CD4-positive, alpha-beta T cell treated with Interleukin-17A for 4 hours (primary cell): ENCODE measurements at regions not wholly inside any gene's neighbourhood (a gene's known extent, or its start where the extent isn't known, plus 50 kb on each side); places are given as distances from the start of the nearest gene placed in this dataset.
"Not testable (repeated sequence)": the region's sequence is repeated elsewhere in the genome, so short reads cannot be mapped to it uniquely, and the experiment has no call there.

Experiments
- DNase-seq: peaks from one replicate; pipeline ENCODE4 v3.0.0-alpha.2; 2020; ENCODE audit warnings: mixed read lengths

GRCh38 chr5:34538026-34538672, 118.0 kb upstream of the RAI14 start:
- DNase-seq = no peak

GRCh38 chr5:34539183-34539582, 116.9 kb upstream of the RAI14 start:
- DNase-seq = no peak

GRCh38 chr5:34541067-34541466, 115.1 kb upstream of the RAI14 start:
- DNase-seq = no peak

- DNase-seq = no peak
Measured at GRCh38 chr5:34542818-34543217, 113.3 kb upstream of the RAI14 start.

GRCh38 chr5:34543687-34544086, 112.4 kb upstream of the RAI14 start:
- DNase-seq = no peak

- DNase-seq = no peak
Measured at GRCh38 chr5:34544403-34544802, 111.7 kb upstream of the RAI14 start.

- DNase-seq = no peak
Measured at GRCh38 chr5:34545164-34545563, 111.0 kb upstream of the RAI14 start.

GRCh38 chr5:34545626-34546025, 110.5 kb upstream of the RAI14 start:
- no peak for DNase-seq

GRCh38 chr5:34547300-34548085, 108.6 kb upstream of the RAI14 start:
- no peak for DNase-seq

- DNase-seq = no peak
Measured at GRCh38 chr5:34548086-34548403, 108.1 kb upstream of the RAI14 start.

- no peak for DNase-seq
Measured at GRCh38 chr5:34550247-34550646, 105.9 kb upstream of the RAI14 start.

- DNase-seq = no peak
Measured at GRCh38 chr5:34550964-34551363, 105.2 kb upstream of the RAI14 start.

GRCh38 chr5:34551911-34552433, 104.2 kb upstream of the RAI14 start:
- DNase-seq = no peak

- no peak for DNase-seq
Measured at GRCh38 chr5:34552686-34553085, 103.4 kb upstream of the RAI14 start.

- no peak for DNase-seq
Measured at GRCh38 chr5:34553581-34553980, 102.5 kb upstream of the RAI14 start.

GRCh38 chr5:34554641-34555040, 101.5 kb upstream of the RAI14 start:
- DNase-seq = no peak

GRCh38 chr5:34555699-34556508, 100.2 kb upstream of the RAI14 start:
- DNase-seq = no peak

GRCh38 chr5:34556509-34556782, 99.7 kb upstream of the RAI14 start:
- no peak for DNase-seq

GRCh38 chr5:34561581-34561980, 94.5 kb upstream of the RAI14 start:
- DNase-seq = not testable (repeated sequence)

GRCh38 chr5:34562791-34563190, 93.3 kb upstream of the RAI14 start:
- DNase-seq = no peak

GRCh38 chr5:34563269-34563668, 92.9 kb upstream of the RAI14 start:
- no peak for DNase-seq

GRCh38 chr5:34563931-34564709, 92.0 kb upstream of the RAI14 start:
- no peak for DNase-seq

GRCh38 chr5:34564710-34565235, 91.4 kb upstream of the RAI14 start:
- DNase-seq = no peak
